ENCODE measurements at regions not wholly inside any gene's neighbourhood (a gene's known extent, or its start where the extent isn't known, plus 50 kb on each side); places are given as distances from the start of the nearest gene placed in this dataset.

- TF ChIP-seq EP300 (IDR thresholded peaks at IDR 0.05; ENCODE audit: borderline replicate concordance) (no peak), YY1 (IDR thresholded peaks at IDR 0.05; ENCODE audit: low read depth) (no peak), CREB1 (IDR thresholded peaks at IDR 0.05; ENCODE audit: low read depth) (no peak), RAD21 (IDR thresholded peaks at IDR 0.05; ENCODE audit: low read depth) (no peak), MAX (IDR thresholded peaks at IDR 0.05) (no peak), TEAD4 (IDR thresholded peaks at IDR 0.05) (no peak), TAF1 (IDR thresholded peaks at IDR 0.05; ENCODE audit: low read depth) (no peak), ZBTB7A (IDR thresholded peaks at IDR 0.05; ENCODE audit: low read depth) (no peak)
- TF ChIP-seq, protein P1, sequence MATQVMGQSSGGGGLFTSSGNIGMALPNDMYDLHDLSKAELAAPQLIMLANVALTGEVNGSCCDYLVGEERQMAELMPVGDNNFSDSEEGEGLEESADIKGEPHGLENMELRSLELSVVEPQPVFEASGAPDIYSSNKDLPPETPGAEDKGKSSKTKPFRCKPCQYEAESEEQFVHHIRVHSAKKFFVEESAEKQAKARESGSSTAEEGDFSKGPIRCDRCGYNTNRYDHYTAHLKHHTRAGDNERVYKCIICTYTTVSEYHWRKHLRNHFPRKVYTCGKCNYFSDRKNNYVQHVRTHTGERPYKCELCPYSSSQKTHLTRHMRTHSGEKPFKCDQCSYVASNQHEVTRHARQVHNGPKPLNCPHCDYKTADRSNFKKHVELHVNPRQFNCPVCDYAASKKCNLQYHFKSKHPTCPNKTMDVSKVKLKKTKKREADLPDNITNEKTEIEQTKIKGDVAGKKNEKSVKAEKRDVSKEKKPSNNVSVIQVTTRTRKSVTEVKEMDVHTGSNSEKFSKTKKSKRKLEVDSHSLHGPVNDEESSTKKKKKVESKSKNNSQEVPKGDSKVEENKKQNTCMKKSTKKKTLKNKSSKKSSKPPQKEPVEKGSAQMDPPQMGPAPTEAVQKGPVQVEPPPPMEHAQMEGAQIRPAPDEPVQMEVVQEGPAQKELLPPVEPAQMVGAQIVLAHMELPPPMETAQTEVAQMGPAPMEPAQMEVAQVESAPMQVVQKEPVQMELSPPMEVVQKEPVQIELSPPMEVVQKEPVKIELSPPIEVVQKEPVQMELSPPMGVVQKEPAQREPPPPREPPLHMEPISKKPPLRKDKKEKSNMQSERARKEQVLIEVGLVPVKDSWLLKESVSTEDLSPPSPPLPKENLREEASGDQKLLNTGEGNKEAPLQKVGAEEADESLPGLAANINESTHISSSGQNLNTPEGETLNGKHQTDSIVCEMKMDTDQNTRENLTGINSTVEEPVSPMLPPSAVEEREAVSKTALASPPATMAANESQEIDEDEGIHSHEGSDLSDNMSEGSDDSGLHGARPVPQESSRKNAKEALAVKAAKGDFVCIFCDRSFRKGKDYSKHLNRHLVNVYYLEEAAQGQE (IDR thresholded peaks at IDR 0.05; ENCODE audit: low read depth), result no peak
- TF ChIP-seq, protein P2, sequence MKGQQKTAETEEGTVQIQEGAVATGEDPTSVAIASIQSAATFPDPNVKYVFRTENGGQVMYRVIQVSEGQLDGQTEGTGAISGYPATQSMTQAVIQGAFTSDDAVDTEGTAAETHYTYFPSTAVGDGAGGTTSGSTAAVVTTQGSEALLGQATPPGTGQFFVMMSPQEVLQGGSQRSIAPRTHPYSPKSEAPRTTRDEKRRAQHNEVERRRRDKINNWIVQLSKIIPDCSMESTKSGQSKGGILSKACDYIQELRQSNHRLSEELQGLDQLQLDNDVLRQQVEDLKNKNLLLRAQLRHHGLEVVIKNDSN (IDR thresholded peaks at IDR 0.05), result no peak
Measured at GRCh38 chr6:145081677-145082076, 653.6 kb downstream of the EPM2A start.
